ENCODE measurements at regions not wholly inside any gene's neighbourhood (a gene's known extent, or its start where the extent isn't known, plus 50 kb on each side); places are given as distances from the start of the nearest gene placed in this dataset.

GRCh38 chr10:9834434-9834833 lies 1183.2 kb upstream of the CELF2 start:
- RAD21 ChIA-PET (ENCODE audit: low non-redundant PET in 1 of 2, low total read pairs in 2 of 2, uncharacterized antibody in 2 of 2, unreplicated experiment in 2 of 2), result no interaction called here
- no TSS peak for BruUV-seq (replicated peaks)
- CTCF ChIA-PET, result no interaction called here
- TF ChIP-seq POLR2A (IDR thresholded peaks at IDR 0.05; ENCODE audit: borderline replicate concordance, extremely low read depth, insufficient read depth, insufficient read length) (no peak), REST (IDR thresholded peaks at IDR 0.05; ENCODE audit: low read depth) (no peak), SP1 (IDR thresholded peaks at IDR 0.05; ENCODE audit: low read depth) (no peak), ZBTB33 (IDR thresholded peaks at IDR 0.05; ENCODE audit: extremely low read depth, insufficient replicate concordance, low read length) (no peak), ELF1 (IDR thresholded peaks at IDR 0.05; ENCODE audit: borderline replicate concordance, low read depth) (no peak), RAD21 (IDR thresholded peaks at IDR 0.05; ENCODE audit: low read depth) (no peak), SRF (IDR thresholded peaks at IDR 0.05; ENCODE audit: low read depth) (no peak), ZNF274 (IDR thresholded peaks at IDR 0.05; ENCODE audit: low read depth, low read length) (no peak), CBX3 (IDR thresholded peaks at IDR 0.05; ENCODE audit: low read depth) (no peak), EZH2phosphoT487 (IDR thresholded peaks at IDR 0.05; ENCODE audit: borderline replicate concordance) (no peak), ZFX (IDR thresholded peaks at IDR 0.05) (no peak), ATF3 (IDR thresholded peaks at IDR 0.05) (no peak), POLR2AphosphoS5 (IDR thresholded peaks at IDR 0.05; ENCODE audit: low read depth, low read length) (no peak), CTCF (IDR thresholded peaks at IDR 0.05 in 2 of 3, conservative IDR thresholded peaks at IDR 0.05 in 1 of 3; ENCODE audit: borderline replicate concordance in 1 of 3, insufficient read depth in 1 of 3, low read depth in 2 of 3, low read length in 2 of 3) (no peak), YY1 (IDR thresholded peaks at IDR 0.05; ENCODE audit: extremely low read depth, insufficient replicate concordance, low read depth, low read length) (no peak), TCF7L2 (IDR thresholded peaks at IDR 0.05; ENCODE audit: borderline replicate concordance, extremely low read depth, insufficient read depth, insufficient read length) (no peak), EGR1 (IDR thresholded peaks at IDR 0.05; ENCODE audit: low read depth) (no peak), MAX (IDR thresholded peaks at IDR 0.05) (no peak), EZH2 (IDR thresholded peaks at IDR 0.05) (no peak), SIN3A (IDR thresholded peaks at IDR 0.05; ENCODE audit: low read depth) (no peak)
- Histone ChIP-seq H3K4me1 (ENCODE audit: control insufficient read depth in 1 of 2, insufficient read depth in 2 of 2, low read length in 2 of 2) (no peaks in the 10 kb centered on the region), H3K9ac (ENCODE audit: low read length) (no peak overlapping the region), H3K9me3 (ENCODE audit: control insufficient read depth in 1 of 2, insufficient read depth in 1 of 2, low read depth in 1 of 2, low read length in 2 of 2) (peaks cover 10 to 11% of the 10 kb centered on the region in 2 experiments; a peak in 2 of 4 replicates), H4K20me1 (ENCODE audit: insufficient read depth) (no peaks in the 10 kb centered on the region), H3K36me3 (ENCODE audit: control insufficient read depth in 1 of 2, insufficient read depth in 2 of 2, low read length in 2 of 2) (no peaks in the 10 kb centered on the region), H3K27ac (ENCODE audit: low read depth, low read length) (no peak overlapping the region), H3K4me2 (ENCODE audit: low read length) (no peak overlapping the region), H3K27me3 (ENCODE audit: insufficient read depth, low read length) (no peaks in the 10 kb centered on the region), H3K79me2 (ENCODE audit: insufficient read depth, low read length) (no peaks in the 10 kb centered on the region), H3K4me3 (replicated peaks in 1 of 2; ENCODE audit: low read depth in 1 of 2, low read length in 2 of 2) (no peak overlapping the region), H3K9me2 (ENCODE audit: insufficient read depth) (no peaks in the 10 kb centered on the region), H2AFZ (ENCODE audit: low read depth, low read length, poor library complexity, severe bottlenecking) (no peak overlapping the region)
- DNase-seq (ENCODE audit: low read depth, low spot score), result no peak
- POLR2A ChIA-PET, result no interaction called here
- no peak for ATAC-seq
- intact Hi-C loops (cut with micrococcal nuclease), result no loop called here

All from HCT116 (cell line).